ENCODE measurements at regions not wholly inside any gene's neighbourhood (a gene's known extent, or its start where the extent isn't known, plus 50 kb on each side); places are given as distances from the start of the nearest gene placed in this dataset.

- Histone ChIP-seq H3K4me1 (ENCODE audit: control insufficient read depth in 5 of 5, insufficient read depth in 5 of 5, low read length in 5 of 5) (peaks cover 0 to 2% (median 0%) of the 10 kb centered on the region in 5 donors), H3K27me3 (ENCODE audit: control insufficient read depth in 3 of 3, insufficient read depth in 3 of 3, low read length in 2 of 3) (no peaks in the 10 kb centered on the region), H3K9me3 (ENCODE audit: control insufficient read depth in 4 of 4, insufficient read depth in 3 of 4, low read length in 3 of 4) (no peaks in the 10 kb centered on the region), H3K27ac (ENCODE audit: low read depth in 1 of 2, low read length in 1 of 2) (no peak overlapping the region), H3K4me3 (no peak overlapping the region), H3K9ac (ENCODE audit: insufficient read depth in 1 of 2, low read length in 2 of 2) (no peak overlapping the region), H3K36me3 (ENCODE audit: control insufficient read depth in 4 of 4, insufficient read depth in 4 of 4, low read length in 4 of 4) (no peaks in the 10 kb centered on the region)
- no peak for DNase-seq
- no peak for ATAC-seq (ENCODE audit: insufficient read depth, low FRiP score)
- no peak for TF ChIP-seq CTCF (IDR thresholded peaks at IDR 0.05; ENCODE audit: control extremely low read depth, extremely low read depth)
- WGBS, 2 donors, result 35 to 54% methylated on average over 10 of the region's 10 CpGs
These were observed 759.3 kb downstream of the BCL11B start for GRCh38 chr14:98512501-98513251.

- H3K36me3 ChIP-seq (ENCODE audit: control insufficient read depth in 4 of 4, insufficient read depth in 4 of 4, low read length in 4 of 4), result no peaks in the 10 kb centered on the region
- peaks cover 0 to 2% (median 0%) of the 10 kb centered on the region in 5 donors for H3K4me1 ChIP-seq (ENCODE audit: control insufficient read depth in 5 of 5, insufficient read depth in 5 of 5, low read length in 5 of 5)
- ATAC-seq (ENCODE audit: insufficient read depth, low FRiP score) (no peak), DNase-seq (no peak)
- no peak for TF ChIP-seq CTCF (IDR thresholded peaks at IDR 0.05; ENCODE audit: control extremely low read depth, extremely low read depth)
- no peak overlapping the region for H3K27ac ChIP-seq (ENCODE audit: low read depth in 1 of 2, low read length in 1 of 2)
- WGBS, 2 donors, result 84 to 90% methylated on average over 3 of the region's 3 CpGs
- no peaks in the 10 kb centered on the region for H3K9me3 ChIP-seq (ENCODE audit: control insufficient read depth in 4 of 4, insufficient read depth in 3 of 4, low read length in 3 of 4)
- H3K9ac ChIP-seq (ENCODE audit: insufficient read depth in 1 of 2, low read length in 2 of 2), result no peak overlapping the region
- no peaks in the 10 kb centered on the region for H3K27me3 ChIP-seq (ENCODE audit: control insufficient read depth in 3 of 3, insufficient read depth in 3 of 3, low read length in 2 of 3)
- H3K4me3 ChIP-seq, result no peak overlapping the region
These were observed 758.4 kb downstream of the BCL11B start for GRCh38 chr14:98513558-98513957.

GRCh38 chr14:98514016-98514415 lies 758.0 kb downstream of the BCL11B start:
- Histone ChIP-seq H3K9ac (ENCODE audit: insufficient read depth in 1 of 2, low read length in 2 of 2) (no peak overlapping the region), H3K27me3 (ENCODE audit: control insufficient read depth in 3 of 3, insufficient read depth in 3 of 3, low read length in 2 of 3) (no peaks in the 10 kb centered on the region), H3K9me3 (ENCODE audit: control insufficient read depth in 4 of 4, insufficient read depth in 3 of 4, low read length in 3 of 4) (no peaks in the 10 kb centered on the region), H3K27ac (ENCODE audit: low read depth in 1 of 2, low read length in 1 of 2) (no peak overlapping the region), H3K4me3 (no peak overlapping the region), H3K4me1 (ENCODE audit: control insufficient read depth in 5 of 5, insufficient read depth in 5 of 5, low read length in 5 of 5) (peaks cover 0 to 2% (median 0%) of the 10 kb centered on the region in 5 donors), H3K36me3 (ENCODE audit: control insufficient read depth in 4 of 4, insufficient read depth in 4 of 4, low read length in 4 of 4) (no peaks in the 10 kb centered on the region)
- no peak for TF ChIP-seq CTCF (IDR thresholded peaks at IDR 0.05; ENCODE audit: control extremely low read depth, extremely low read depth)
- ATAC-seq (ENCODE audit: insufficient read depth, low FRiP score), result no peak
- no peak for DNase-seq

- no peak for TF ChIP-seq CTCF (IDR thresholded peaks at IDR 0.05; ENCODE audit: control extremely low read depth, extremely low read depth)
These were observed 735.7 kb downstream of the BCL11B start for GRCh38 chr14:98536256-98536655.

More at GRCh38 chr14:98536256-98536655, 735.7 kb downstream of the BCL11B start:
- ATAC-seq (ENCODE audit: insufficient read depth, low FRiP score) (no peak), DNase-seq (no peak)
- Histone ChIP-seq H3K4me1 (ENCODE audit: control insufficient read depth in 5 of 5, insufficient read depth in 5 of 5, low read length in 5 of 5) (no peaks in the 10 kb centered on the region), H3K27me3 (ENCODE audit: control insufficient read depth in 3 of 3, insufficient read depth in 3 of 3, low read length in 2 of 3) (no peaks in the 10 kb centered on the region), H3K27ac (ENCODE audit: low read depth in 1 of 2, low read length in 1 of 2) (no peak overlapping the region), H3K9ac (ENCODE audit: insufficient read depth in 1 of 2, low read length in 2 of 2) (no peak overlapping the region), H3K36me3 (ENCODE audit: control insufficient read depth in 4 of 4, insufficient read depth in 4 of 4, low read length in 4 of 4) (no peaks in the 10 kb centered on the region), H3K4me3 (no peak overlapping the region), H3K9me3 (ENCODE audit: control insufficient read depth in 4 of 4, insufficient read depth in 3 of 4, low read length in 3 of 4) (no peaks in the 10 kb centered on the region)
- 73 to 80% methylated on average over 3 of the region's 3 CpGs for WGBS, 2 donors

All from lung (tissue), 11 donors.